GM12878 (cell line): ENCODE measurements at regions not wholly inside any gene's neighbourhood (a gene's known extent, or its start where the extent isn't known, plus 50 kb on each side); places are given as distances from the start of the nearest gene placed in this dataset.

Source experiments
- ATF7 ChIP-seq: fragments of 450-650 bp; IDR thresholded peaks from 2 replicates; pipeline ENCODE4 v1.6.1; 2016; ENCODE audit warnings: low read depth, mild to moderate bottlenecking
- CREB1 ChIP-seq: IDR thresholded peaks from 2 replicates; pipeline ENCODE4 v1.6.1; 2012; ENCODE audit warnings: low read depth, mild to moderate bottlenecking, inconsistent platforms
- CTCF ChIP-seq, 3 experiments: IDR thresholded peaks in 2 of 3; conservative IDR thresholded peaks in 1 of 3; 2 replicates each; pipeline ENCODE4 v1.5.1; 2011; ENCODE audit warnings: low read depth in 3 of 3, low read length in 3 of 3, mild to moderate bottlenecking in 3 of 3, control low read depth in 2 of 3, moderate library complexity in 2 of 3, inconsistent platforms in 1 of 3, mixed read lengths in 1 of 3; ENCODE audit not compliant: control insufficient read depth in 2 of 3, insufficient read depth in 1 of 3; ENCODE audit errors: extremely low read depth in 1 of 3
- EP300 ChIP-seq, 2 experiments: fragments of 150-350 bp in 1 of 2; IDR thresholded peaks; 2 replicates each; pipeline ENCODE4 v1.6.1; 2011 to 2012; ENCODE audit warnings: low read depth in 2 of 2, low read length in 2 of 2, borderline replicate concordance in 1 of 2, improper control_type of control experiment in 1 of 2, inconsistent platforms in 1 of 2; ENCODE audit not compliant: control insufficient read depth in 1 of 2
- NFYB ChIP-seq: IDR thresholded peaks from 2 replicates; pipeline ENCODE4 v1.6.1; 2011; ENCODE audit warnings: low read depth, mild to moderate bottlenecking, low read length, improper control_type of control experiment, moderate library complexity; ENCODE audit not compliant: insufficient read depth
- PKNOX1 ChIP-seq: fragments of 450-650 bp; IDR thresholded peaks from 2 replicates; pipeline ENCODE4 v1.6.1; 2016; ENCODE audit warnings: mild to moderate bottlenecking
- PML ChIP-seq: IDR thresholded peaks from 2 replicates; pipeline ENCODE4 v1.6.1; 2012; ENCODE audit warnings: low read length, inconsistent platforms
- RAD21 ChIP-seq: IDR thresholded peaks from 2 replicates; pipeline ENCODE4 v1.6.1; 2011; ENCODE audit warnings: mild to moderate bottlenecking, low read depth, low read length, moderate library complexity; ENCODE audit not compliant: insufficient read depth
- TAF1 ChIP-seq: IDR thresholded peaks from 2 replicates; pipeline ENCODE4 v1.6.1; 2011; ENCODE audit warnings: mild to moderate bottlenecking, low read depth, low read length, borderline replicate concordance
- ZNF384 ChIP-seq: IDR thresholded peaks from 2 replicates; pipeline ENCODE4 v1.6.1; 2012; ENCODE audit warnings: low read depth, mild to moderate bottlenecking, low read length, improper control_type of control experiment, borderline replicate concordance
- ZNF592 ChIP-seq: fragments of 450-650 bp; IDR thresholded peaks from 2 replicates; pipeline ENCODE4 v1.6.1; 2017; ENCODE audit warnings: mild to moderate bottlenecking, moderate library complexity
- TF ChIP-seq, protein P1 (sequence below): IDR thresholded peaks from 2 replicates; pipeline ENCODE4 v1.6.1; 2012; ENCODE audit warnings: low read depth, low read length, improper control_type of control experiment
- TF ChIP-seq, protein P2 (sequence below): fragments of 150-350 bp; IDR thresholded peaks from 2 replicates; pipeline ENCODE4 v1.6.1; 2016; ENCODE audit warnings: low read depth, low read length
- TF ChIP-seq, protein P3 (sequence below): IDR thresholded peaks from 2 replicates; pipeline ENCODE4 v1.6.1; 2012; ENCODE audit warnings: low read length, inconsistent platforms

- no peak for TF ChIP-seq ZNF384
- no peak for TF ChIP-seq TAF1
- no peak for TF ChIP-seq ZNF592
- TF ChIP-seq, protein P1, sequence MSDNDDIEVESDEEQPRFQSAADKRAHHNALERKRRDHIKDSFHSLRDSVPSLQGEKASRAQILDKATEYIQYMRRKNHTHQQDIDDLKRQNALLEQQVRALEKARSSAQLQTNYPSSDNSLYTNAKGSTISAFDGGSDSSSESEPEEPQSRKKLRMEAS, result no peak
- TF ChIP-seq RAD21, result no peak
- no peak for TF ChIP-seq PML
- no peak for TF ChIP-seq CTCF (IDR thresholded peaks at IDR 0.05 in 2 of 3, conservative IDR thresholded peaks at IDR 0.05 in 1 of 3; ENCODE audit: control insufficient read depth in 2 of 3, extremely low read depth in 1 of 3, insufficient read depth in 1 of 3, low read depth in 3 of 3, low read length in 3 of 3)
- TF ChIP-seq ATF7, result no peak
- TF ChIP-seq, protein P2, sequence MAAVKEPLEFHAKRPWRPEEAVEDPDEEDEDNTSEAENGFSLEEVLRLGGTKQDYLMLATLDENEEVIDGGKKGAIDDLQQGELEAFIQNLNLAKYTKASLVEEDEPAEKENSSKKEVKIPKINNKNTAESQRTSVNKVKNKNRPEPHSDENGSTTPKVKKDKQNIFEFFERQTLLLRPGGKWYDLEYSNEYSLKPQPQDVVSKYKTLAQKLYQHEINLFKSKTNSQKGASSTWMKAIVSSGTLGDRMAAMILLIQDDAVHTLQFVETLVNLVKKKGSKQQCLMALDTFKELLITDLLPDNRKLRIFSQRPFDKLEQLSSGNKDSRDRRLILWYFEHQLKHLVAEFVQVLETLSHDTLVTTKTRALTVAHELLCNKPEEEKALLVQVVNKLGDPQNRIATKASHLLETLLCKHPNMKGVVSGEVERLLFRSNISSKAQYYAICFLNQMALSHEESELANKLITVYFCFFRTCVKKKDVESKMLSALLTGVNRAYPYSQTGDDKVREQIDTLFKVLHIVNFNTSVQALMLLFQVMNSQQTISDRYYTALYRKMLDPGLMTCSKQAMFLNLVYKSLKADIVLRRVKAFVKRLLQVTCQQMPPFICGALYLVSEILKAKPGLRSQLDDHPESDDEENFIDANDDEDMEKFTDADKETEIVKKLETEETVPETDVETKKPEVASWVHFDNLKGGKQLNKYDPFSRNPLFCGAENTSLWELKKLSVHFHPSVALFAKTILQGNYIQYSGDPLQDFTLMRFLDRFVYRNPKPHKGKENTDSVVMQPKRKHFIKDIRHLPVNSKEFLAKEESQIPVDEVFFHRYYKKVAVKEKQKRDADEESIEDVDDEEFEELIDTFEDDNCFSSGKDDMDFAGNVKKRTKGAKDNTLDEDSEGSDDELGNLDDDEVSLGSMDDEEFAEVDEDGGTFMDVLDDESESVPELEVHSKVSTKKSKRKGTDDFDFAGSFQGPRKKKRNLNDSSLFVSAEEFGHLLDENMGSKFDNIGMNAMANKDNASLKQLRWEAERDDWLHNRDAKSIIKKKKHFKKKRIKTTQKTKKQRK, result no peak
- TF ChIP-seq, protein P3, sequence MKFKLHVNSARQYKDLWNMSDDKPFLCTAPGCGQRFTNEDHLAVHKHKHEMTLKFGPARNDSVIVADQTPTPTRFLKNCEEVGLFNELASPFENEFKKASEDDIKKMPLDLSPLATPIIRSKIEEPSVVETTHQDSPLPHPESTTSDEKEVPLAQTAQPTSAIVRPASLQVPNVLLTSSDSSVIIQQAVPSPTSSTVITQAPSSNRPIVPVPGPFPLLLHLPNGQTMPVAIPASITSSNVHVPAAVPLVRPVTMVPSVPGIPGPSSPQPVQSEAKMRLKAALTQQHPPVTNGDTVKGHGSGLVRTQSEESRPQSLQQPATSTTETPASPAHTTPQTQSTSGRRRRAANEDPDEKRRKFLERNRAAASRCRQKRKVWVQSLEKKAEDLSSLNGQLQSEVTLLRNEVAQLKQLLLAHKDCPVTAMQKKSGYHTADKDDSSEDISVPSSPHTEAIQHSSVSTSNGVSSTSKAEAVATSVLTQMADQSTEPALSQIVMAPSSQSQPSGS, result no peak
- no peak for TF ChIP-seq NFYB
- no peak for TF ChIP-seq CREB1
- no peak for TF ChIP-seq EP300 (IDR thresholded peaks at IDR 0.05; ENCODE audit: borderline replicate concordance in 1 of 2, control insufficient read depth in 1 of 2, low read depth in 2 of 2, low read length in 2 of 2)
- TF ChIP-seq PKNOX1, result no peak
Measured at GRCh38 chr2:129565551-129566109, 413.8 kb upstream of the RAB6C start.
